ENCODE measurements at regions not wholly inside any gene's neighbourhood (a gene's known extent, or its start where the extent isn't known, plus 50 kb on each side); places are given as distances from the start of the nearest gene placed in this dataset.

GRCh38 chr1:164504749-164505148, 54.2 kb upstream of the PBX1 start:
- TF ChIP-seq CTCF (IDR thresholded peaks at IDR 0.05) (no peak), POLR2A (IDR thresholded peaks at IDR 0.05) (no peak), POLR2AphosphoS5 (IDR thresholded peaks at IDR 0.05) (no peak)
